CD4-positive, alpha-beta T cell (primary cell): ENCODE measurements at regions not wholly inside any gene's neighbourhood (a gene's known extent, or its start where the extent isn't known, plus 50 kb on each side); places are given as distances from the start of the nearest gene placed in this dataset.

Source experiments
- ATAC-seq: fragments of 200-7000 bp; cut with Tn5 transposase; one replicate; pipeline ENCODE4 v1.10.0; 2022; ENCODE audit warnings: mild to moderate bottlenecking; ENCODE audit not compliant: poor library complexity
- CTCF ChIA-PET: fragments of 350-600 bp; sonication (Branson Sonifier 250); formaldehyde crosslinking; loops from one replicate; lab custom pipeline; 2021; ENCODE audit warnings: antibody characterized with exemption, inconsistent platforms; lab: Charles Lee
- POLR2A ChIA-PET: fragments of 350-600 bp; sonication (Branson Sonifier 250); formaldehyde crosslinking; loops from one replicate; lab custom pipeline; 2021; ENCODE audit warnings: antibody characterized with exemption, inconsistent platforms; lab: Charles Lee
- DNase-seq, 14 experiments: peaks; one replicate each; pipeline ENCODE4 v3.0.0-alpha.2; 2013 to 2020; ENCODE audit warnings: mixed read lengths in 2 of 14
- H3K27ac ChIP-seq, 2 donors: one replicate each; pipeline versions ENCODE4 v1.5.1 to v1.7.0; 2013; ENCODE audit warnings: low read length in 2 of 2, low read depth in 1 of 2, mild to moderate bottlenecking in 1 of 2
- H3K27me3 ChIP-seq, 2 experiments: 1 replicate in 1 of 2; 2 replicates in 1 of 2; pipeline versions ENCODE4 v1.6.1 to v1.7.0; 2013; ENCODE audit warnings: low read length in 2 of 2, control low read depth in 1 of 2, mild to moderate bottlenecking in 1 of 2, moderate library complexity in 1 of 2; ENCODE audit not compliant: insufficient read depth in 2 of 2, control insufficient read depth in 1 of 2
- H3K36me3 ChIP-seq: one replicate; pipeline ENCODE4 v1.6.1; 2013; ENCODE audit warnings: low read length, control low read depth; ENCODE audit not compliant: insufficient read depth
- H3K4me1 ChIP-seq: one replicate; pipeline ENCODE4 v1.6.1; 2013; ENCODE audit warnings: low read length, control low read depth; ENCODE audit not compliant: insufficient read depth
- H3K4me3 ChIP-seq: one replicate; pipeline ENCODE4 v1.5.1; 2013; ENCODE audit warnings: mild to moderate bottlenecking, low read length, moderate library complexity
- H3K9me3 ChIP-seq, 2 experiments: 1 replicate in 1 of 2; 2 replicates in 1 of 2; pipeline versions ENCODE4 v1.6.1 to v1.7.0; 2013; ENCODE audit warnings: low read length in 2 of 2, mild to moderate bottlenecking in 2 of 2, control low read depth in 1 of 2, moderate library complexity in 1 of 2; ENCODE audit not compliant: control insufficient read depth in 1 of 2, insufficient read depth in 1 of 2
- H3K27ac Mint-ChIP-seq: one replicate; pipeline ENCODE4 v1.8.0; 2020; ENCODE audit warnings: mixed read lengths
- H3K27me3 Mint-ChIP-seq: one replicate; pipeline ENCODE4 v1.8.0; 2021; ENCODE audit warnings: mixed read lengths
- H3K36me3 Mint-ChIP-seq: one replicate; pipeline ENCODE4 v1.8.0; 2021; ENCODE audit warnings: low read depth, mixed read lengths
- H3K4me1 Mint-ChIP-seq: one replicate; pipeline ENCODE4 v1.8.0; 2021; ENCODE audit warnings: low read depth, mixed read lengths
- H3K4me3 Mint-ChIP-seq: one replicate; pipeline ENCODE4 v1.8.0; 2020; ENCODE audit warnings: mild to moderate bottlenecking, mixed read lengths
- H3K9me3 Mint-ChIP-seq: one replicate; pipeline ENCODE4 v1.8.0; 2020; ENCODE audit warnings: mixed read lengths
- CTCF ChIP-seq: fragments of 200-600 bp; IDR thresholded peaks from one replicate; pipeline ENCODE4 v1.8.0; 2022; ENCODE audit warnings: antibody characterized with exemption, mild to moderate bottlenecking
- intact Hi-C, 2 experiments: fragments of 100-400 bp; cut with DNase I in 1 of 2; cut with micrococcal nuclease in 1 of 2; formaldehyde crosslinking; loops; one replicate each; pipeline versions ENCODE4 v1.15.1 to v1.9.0; 2023 to 2025; cut with DNase I, micrococcal nuclease

- Mint-ChIP-seq H3K36me3 (no peaks in the 10 kb centered on the region), H3K27me3 (no peaks in the 10 kb centered on the region), H3K27ac (no peak overlapping the region), H3K9me3 (peaks cover 3% of the 10 kb centered on the region), H3K4me3 (no peak overlapping the region), H3K4me1 (no peaks in the 10 kb centered on the region)
- Histone ChIP-seq H3K4me3 (no peak overlapping the region), H3K27me3 (no peaks in the 10 kb centered on the region), H3K4me1 (no peaks in the 10 kb centered on the region), H3K27ac (no peak overlapping the region), H3K36me3 (no peaks in the 10 kb centered on the region), H3K9me3 (no peaks in the 10 kb centered on the region)
- POLR2A ChIA-PET: no interaction called here
- intact Hi-C loops: no loop called here
- ATAC-seq (no peak), DNase-seq (no peak)
- CTCF ChIA-PET: no interaction called here
- TF ChIP-seq CTCF: no peak
Observed at GRCh38 chr6:126907312-126907711, 211.2 kb upstream of the RSPO3 start.

- no peaks in the 10 kb centered on the region for H3K36me3 ChIP-seq
- peaks cover 3% of the 10 kb centered on the region for H3K9me3 Mint-ChIP-seq
- no peak for TF ChIP-seq CTCF
- intact Hi-C loops: no loop called here
- no peak for ATAC-seq
- H3K27ac Mint-ChIP-seq: no peak overlapping the region
- no peak overlapping the region for H3K4me3 Mint-ChIP-seq
- no peaks in the 10 kb centered on the region for H3K27me3 ChIP-seq
- H3K36me3 Mint-ChIP-seq: no peaks in the 10 kb centered on the region
- no peaks in the 10 kb centered on the region for H3K27me3 Mint-ChIP-seq
- no peak overlapping the region for H3K27ac ChIP-seq
- H3K4me1 Mint-ChIP-seq: no peaks in the 10 kb centered on the region
- H3K4me3 ChIP-seq: no peak overlapping the region
- H3K9me3 ChIP-seq: no peaks in the 10 kb centered on the region
- ChIA-PET CTCF (no interaction called here), POLR2A (no interaction called here)
- no peaks in the 10 kb centered on the region for H3K4me1 ChIP-seq
- DNase-seq: no peak
Observed at GRCh38 chr6:126907996-126908395, 210.5 kb upstream of the RSPO3 start.

DNA sequence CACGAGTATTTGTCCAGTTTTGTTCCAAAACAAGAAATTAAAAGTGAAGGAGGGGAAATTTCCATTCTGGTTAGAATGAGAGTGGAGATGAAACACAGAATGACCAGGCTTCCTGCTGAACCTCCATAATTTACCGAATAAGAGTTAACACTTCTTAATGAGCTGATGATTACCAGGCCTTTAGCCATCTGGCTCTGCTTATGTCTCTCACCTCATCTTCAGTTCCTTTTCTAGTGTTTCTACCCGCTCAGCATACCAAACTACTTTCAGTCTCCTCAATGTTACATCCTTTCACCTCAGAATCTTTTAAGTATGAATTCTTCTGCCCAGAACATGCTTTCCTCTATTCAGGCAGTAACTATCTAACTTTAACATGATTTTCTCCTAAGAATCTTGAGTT is 209.0 kb upstream of the RSPO3 start:
- ChIA-PET CTCF (no interaction called here), POLR2A (no interaction called here)
- ATAC-seq (no peak), DNase-seq (no peak)
- Histone ChIP-seq H3K4me1 (no peaks in the 10 kb centered on the region), H3K27me3 (no peaks in the 10 kb centered on the region), H3K4me3 (no peak overlapping the region), H3K9me3 (no peaks in the 10 kb centered on the region), H3K36me3 (no peaks in the 10 kb centered on the region), H3K27ac (no peak overlapping the region)
- no peaks in the 10 kb centered on the region for H3K36me3 Mint-ChIP-seq
- intact Hi-C loops: no loop called here
- H3K4me1 Mint-ChIP-seq: no peaks in the 10 kb centered on the region
- H3K4me3 Mint-ChIP-seq: no peak overlapping the region
- H3K27ac Mint-ChIP-seq: no peak overlapping the region
- no peak for TF ChIP-seq CTCF
- no peaks in the 10 kb centered on the region for H3K27me3 Mint-ChIP-seq
- peaks cover 3% of the 10 kb centered on the region for H3K9me3 Mint-ChIP-seq
